GM18861 (cell line): ENCODE measurements at regions not wholly inside any gene's neighbourhood (a gene's known extent, or its start where the extent isn't known, plus 50 kb on each side); places are given as distances from the start of the nearest gene placed in this dataset.
"Not testable (repeated sequence)": the region's sequence is repeated elsewhere in the genome, so short reads cannot be mapped to it uniquely, and the experiment has no call there.

ENCODE experiments used
- ATAC-seq: cut with Tn5 transposase; IDR thresholded peaks from one replicate; pipeline ENCODE4 v1.9.1; 2021; ENCODE audit not compliant: unreplicated experiment

- peak; percentile 57 for ATAC-seq
These were observed 310.0 kb downstream of the SHQ1 start for GRCh38 chr3:72538070-72538745.

- no peak for ATAC-seq
These were observed 310.8 kb downstream of the SHQ1 start for GRCh38 chr3:72537448-72537847.

GRCh38 chr3:72536878-72537267, 311.4 kb downstream of the SHQ1 start:
- no peak for ATAC-seq

- ATAC-seq: no peak
These were observed 311.9 kb downstream of the SHQ1 start for GRCh38 chr3:72536206-72536877.

- no peak for ATAC-seq
These were observed 312.5 kb downstream of the SHQ1 start for GRCh38 chr3:72535772-72536171.

GRCh38 chr3:72533591-72534473, 314.4 kb downstream of the SHQ1 start:
- no peak for ATAC-seq

GRCh38 chr3:72530426-72530825, 317.8 kb downstream of the SHQ1 start:
- ATAC-seq: no peak

- ATAC-seq: no peak
These were observed 319.2 kb downstream of the SHQ1 start for GRCh38 chr3:72529081-72529480.

- peak; percentile 87 for ATAC-seq
These were observed 324.7 kb downstream of the SHQ1 start for GRCh38 chr3:72523429-72524151.

- peak; percentile 59 for ATAC-seq
These were observed 327.4 kb downstream of the SHQ1 start for GRCh38 chr3:72520690-72521308.

- no peak for ATAC-seq
These were observed 328.2 kb downstream of the SHQ1 start for GRCh38 chr3:72519946-72520604.

GRCh38 chr3:72517921-72518424, 330.3 kb downstream of the SHQ1 start:
- no peak for ATAC-seq

- ATAC-seq: no peak
These were observed 330.9 kb downstream of the SHQ1 start for GRCh38 chr3:72517336-72517735.

GRCh38 chr3:72516361-72516760, 331.9 kb downstream of the SHQ1 start:
- no peak for ATAC-seq

- ATAC-seq: no peak
These were observed 332.3 kb downstream of the SHQ1 start for GRCh38 chr3:72515941-72516340.

- ATAC-seq: no peak
These were observed 333.0 kb downstream of the SHQ1 start for GRCh38 chr3:72515281-72515680.

GRCh38 chr3:72510247-72510646, 338.0 kb downstream of the SHQ1 start:
- ATAC-seq: no peak

GRCh38 chr3:72505539-72506405, 342.5 kb downstream of the SHQ1 start:
- ATAC-seq: no peak

- not testable (repeated sequence) for ATAC-seq
These were observed 350.7 kb downstream of the SHQ1 start for GRCh38 chr3:72497501-72497900.
